HL-60 (cell line): ENCODE measurements at regions not wholly inside any gene's neighbourhood (a gene's known extent, or its start where the extent isn't known, plus 50 kb on each side); places are given as distances from the start of the nearest gene placed in this dataset.

ENCODE experiments used
- CTCF ChIP-seq: IDR thresholded peaks from one replicate; pipeline ENCODE4 v1.5.1; 2011; ENCODE audit warnings: low read length, control low read depth, inconsistent platforms; ENCODE audit not compliant: insufficient read depth
- SPI1 ChIP-seq: IDR thresholded peaks from 2 replicates; pipeline ENCODE4 v1.6.1; 2012; ENCODE audit warnings: low read depth, mild to moderate bottlenecking, borderline replicate concordance
- TF ChIP-seq, protein P1 (sequence below): IDR thresholded peaks from 2 replicates; pipeline ENCODE4 v1.6.1; 2012; ENCODE audit warnings: low read depth; ENCODE audit not compliant: insufficient replicate concordance

GRCh38 chr20:1805816-1806215 lies 89.4 kb upstream of the SIRPA start:
- TF ChIP-seq CTCF = no peak
- TF ChIP-seq, protein P1, sequence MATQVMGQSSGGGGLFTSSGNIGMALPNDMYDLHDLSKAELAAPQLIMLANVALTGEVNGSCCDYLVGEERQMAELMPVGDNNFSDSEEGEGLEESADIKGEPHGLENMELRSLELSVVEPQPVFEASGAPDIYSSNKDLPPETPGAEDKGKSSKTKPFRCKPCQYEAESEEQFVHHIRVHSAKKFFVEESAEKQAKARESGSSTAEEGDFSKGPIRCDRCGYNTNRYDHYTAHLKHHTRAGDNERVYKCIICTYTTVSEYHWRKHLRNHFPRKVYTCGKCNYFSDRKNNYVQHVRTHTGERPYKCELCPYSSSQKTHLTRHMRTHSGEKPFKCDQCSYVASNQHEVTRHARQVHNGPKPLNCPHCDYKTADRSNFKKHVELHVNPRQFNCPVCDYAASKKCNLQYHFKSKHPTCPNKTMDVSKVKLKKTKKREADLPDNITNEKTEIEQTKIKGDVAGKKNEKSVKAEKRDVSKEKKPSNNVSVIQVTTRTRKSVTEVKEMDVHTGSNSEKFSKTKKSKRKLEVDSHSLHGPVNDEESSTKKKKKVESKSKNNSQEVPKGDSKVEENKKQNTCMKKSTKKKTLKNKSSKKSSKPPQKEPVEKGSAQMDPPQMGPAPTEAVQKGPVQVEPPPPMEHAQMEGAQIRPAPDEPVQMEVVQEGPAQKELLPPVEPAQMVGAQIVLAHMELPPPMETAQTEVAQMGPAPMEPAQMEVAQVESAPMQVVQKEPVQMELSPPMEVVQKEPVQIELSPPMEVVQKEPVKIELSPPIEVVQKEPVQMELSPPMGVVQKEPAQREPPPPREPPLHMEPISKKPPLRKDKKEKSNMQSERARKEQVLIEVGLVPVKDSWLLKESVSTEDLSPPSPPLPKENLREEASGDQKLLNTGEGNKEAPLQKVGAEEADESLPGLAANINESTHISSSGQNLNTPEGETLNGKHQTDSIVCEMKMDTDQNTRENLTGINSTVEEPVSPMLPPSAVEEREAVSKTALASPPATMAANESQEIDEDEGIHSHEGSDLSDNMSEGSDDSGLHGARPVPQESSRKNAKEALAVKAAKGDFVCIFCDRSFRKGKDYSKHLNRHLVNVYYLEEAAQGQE = no peak
- no peak for TF ChIP-seq SPI1
